Neutrophil (primary cell): ENCODE measurements at regions not wholly inside any gene's neighbourhood (a gene's known extent, or its start where the extent isn't known, plus 50 kb on each side); places are given as distances from the start of the nearest gene placed in this dataset.

Experiments used
- H3K27ac ChIP-seq: fragments of 200-600 bp; sonication (generic); 2 replicates; pipeline ENCODE4 v1.5.1; 2016; ENCODE audit warnings: mild to moderate bottlenecking, moderate library complexity
- H3K27me3 ChIP-seq: fragments of 200-600 bp; sonication (generic); 2 replicates; pipeline ENCODE4 v1.6.0; 2016; ENCODE audit warnings: mild to moderate bottlenecking
- H3K36me3 ChIP-seq: fragments of 200-600 bp; sonication (generic); 2 replicates; pipeline ENCODE4 v1.5.1; 2017
- H3K4me1 ChIP-seq, 2 experiments: fragments of 200-600 bp in 1 of 2; sonication (generic) in 1 of 2; 1 replicate in 1 of 2; 2 replicates in 1 of 2; pipeline versions ENCODE4 v1.5.1 to v1.6.1; 2013 to 2016; ENCODE audit warnings: low read depth in 1 of 2, low read length in 1 of 2, mild to moderate bottlenecking in 1 of 2, moderate library complexity in 1 of 2; ENCODE audit not compliant: control insufficient read depth in 1 of 2, insufficient read depth in 1 of 2
- H3K4me3 ChIP-seq, 2 experiments: fragments of 200-600 bp in 1 of 2; sonication (generic) in 1 of 2; 1 replicate in 1 of 2; 2 replicates in 1 of 2; pipeline ENCODE4 v1.5.1; 2013 to 2016; ENCODE audit warnings: low read depth in 1 of 2, low read length in 1 of 2, mild to moderate bottlenecking in 1 of 2, moderate library complexity in 1 of 2
- H3K9me3 ChIP-seq: fragments of 200-600 bp; sonication (generic); 2 replicates; pipeline ENCODE4 v1.5.1; 2016
- TF ChIP-seq, protein P1 (sequence below): fragments of 200-600 bp; sonication (generic); IDR thresholded peaks from 2 replicates; pipeline ENCODE4 v1.5.1; 2016; ENCODE audit warnings: antibody characterized with exemption

DNA sequence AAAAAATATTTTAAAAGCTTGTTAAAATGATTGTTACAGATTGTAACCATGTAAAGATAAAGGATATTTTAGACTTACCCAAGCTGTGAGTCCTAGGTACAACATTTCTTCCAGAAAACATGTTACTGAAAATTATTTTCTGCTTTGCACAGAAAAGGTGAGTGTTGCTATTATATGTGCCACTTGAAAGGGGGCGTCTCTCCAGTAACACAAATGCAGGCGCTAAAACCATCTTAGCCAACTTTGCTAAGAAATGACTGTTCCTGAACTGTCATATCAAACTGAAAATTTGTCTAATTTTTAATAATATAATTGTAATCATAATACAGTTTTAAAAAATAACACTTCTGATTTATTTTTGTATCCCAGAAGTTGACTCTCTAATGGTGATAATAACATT lies 75.6 kb upstream of the KRAS start:
- TF ChIP-seq, protein P1, sequence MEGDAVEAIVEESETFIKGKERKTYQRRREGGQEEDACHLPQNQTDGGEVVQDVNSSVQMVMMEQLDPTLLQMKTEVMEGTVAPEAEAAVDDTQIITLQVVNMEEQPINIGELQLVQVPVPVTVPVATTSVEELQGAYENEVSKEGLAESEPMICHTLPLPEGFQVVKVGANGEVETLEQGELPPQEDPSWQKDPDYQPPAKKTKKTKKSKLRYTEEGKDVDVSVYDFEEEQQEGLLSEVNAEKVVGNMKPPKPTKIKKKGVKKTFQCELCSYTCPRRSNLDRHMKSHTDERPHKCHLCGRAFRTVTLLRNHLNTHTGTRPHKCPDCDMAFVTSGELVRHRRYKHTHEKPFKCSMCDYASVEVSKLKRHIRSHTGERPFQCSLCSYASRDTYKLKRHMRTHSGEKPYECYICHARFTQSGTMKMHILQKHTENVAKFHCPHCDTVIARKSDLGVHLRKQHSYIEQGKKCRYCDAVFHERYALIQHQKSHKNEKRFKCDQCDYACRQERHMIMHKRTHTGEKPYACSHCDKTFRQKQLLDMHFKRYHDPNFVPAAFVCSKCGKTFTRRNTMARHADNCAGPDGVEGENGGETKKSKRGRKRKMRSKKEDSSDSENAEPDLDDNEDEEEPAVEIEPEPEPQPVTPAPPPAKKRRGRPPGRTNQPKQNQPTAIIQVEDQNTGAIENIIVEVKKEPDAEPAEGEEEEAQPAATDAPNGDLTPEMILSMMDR, result no peak
- H3K4me3 ChIP-seq, result no peak overlapping the region
- H3K9me3 ChIP-seq, result no peaks in the 10 kb centered on the region
- H3K36me3 ChIP-seq, result no peaks in the 10 kb centered on the region
- H3K27me3 ChIP-seq, result no peaks in the 10 kb centered on the region
- H3K27ac ChIP-seq, result no peak overlapping the region
- H3K4me1 ChIP-seq, result no peaks in the 10 kb centered on the region

DNA sequence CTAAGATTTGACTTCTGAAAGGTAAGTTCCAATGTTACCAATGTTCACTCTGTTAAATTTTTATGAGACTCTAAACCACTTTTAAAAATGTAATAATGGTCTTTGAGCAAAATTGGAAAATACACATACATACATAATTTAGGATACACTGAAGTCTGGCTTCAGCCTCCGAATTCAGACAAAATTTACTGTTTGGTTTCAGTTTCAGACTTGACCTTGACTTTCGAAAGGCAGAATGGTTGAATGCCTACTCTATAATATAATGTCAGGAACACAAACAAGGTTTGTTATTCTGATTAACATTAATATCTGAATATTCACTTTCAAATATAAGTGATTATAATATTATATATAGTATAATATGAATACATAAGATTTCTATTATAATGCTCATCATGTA lies 74.1 kb upstream of the KRAS start:
- Histone ChIP-seq H3K9me3 (no peaks in the 10 kb centered on the region), H3K27ac (no peak overlapping the region)
- TF ChIP-seq, protein P1, result no peak

DNA sequence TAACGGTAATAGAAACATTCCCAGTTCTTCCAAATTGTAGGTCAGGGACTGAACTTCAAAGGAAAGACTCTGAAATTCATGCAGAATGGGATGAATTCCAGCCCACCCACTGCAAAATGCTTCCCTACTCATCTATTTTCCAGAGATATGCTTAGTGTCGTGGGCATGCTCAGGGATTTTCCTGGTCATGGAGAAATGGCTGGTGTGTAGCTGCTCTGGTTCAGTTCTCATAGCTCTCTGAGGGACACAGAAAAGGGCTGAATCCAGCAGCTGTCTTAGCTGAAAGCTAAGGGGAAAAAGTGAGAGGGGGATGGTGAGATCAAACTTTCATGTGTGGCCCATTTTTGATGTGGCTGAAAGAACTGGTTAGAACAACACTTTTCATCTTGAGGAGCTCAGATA lies 72.9 kb upstream of the KRAS start:
- no peak overlapping the region for H3K27ac ChIP-seq
- no peaks in the 10 kb centered on the region for H3K36me3 ChIP-seq
- no peak overlapping the region for H3K4me3 ChIP-seq
- no peaks in the 10 kb centered on the region for H3K27me3 ChIP-seq
- H3K9me3 ChIP-seq, result no peaks in the 10 kb centered on the region
- TF ChIP-seq, protein P1, result no peak
- H3K4me1 ChIP-seq, result no peaks in the 10 kb centered on the region

More for the DNA sequence above, 74.1 kb upstream of the KRAS start:
- H3K27me3 ChIP-seq, result no peaks in the 10 kb centered on the region
- no peaks in the 10 kb centered on the region for H3K36me3 ChIP-seq
- no peak overlapping the region for H3K4me3 ChIP-seq
- no peaks in the 10 kb centered on the region for H3K4me1 ChIP-seq

DNA sequence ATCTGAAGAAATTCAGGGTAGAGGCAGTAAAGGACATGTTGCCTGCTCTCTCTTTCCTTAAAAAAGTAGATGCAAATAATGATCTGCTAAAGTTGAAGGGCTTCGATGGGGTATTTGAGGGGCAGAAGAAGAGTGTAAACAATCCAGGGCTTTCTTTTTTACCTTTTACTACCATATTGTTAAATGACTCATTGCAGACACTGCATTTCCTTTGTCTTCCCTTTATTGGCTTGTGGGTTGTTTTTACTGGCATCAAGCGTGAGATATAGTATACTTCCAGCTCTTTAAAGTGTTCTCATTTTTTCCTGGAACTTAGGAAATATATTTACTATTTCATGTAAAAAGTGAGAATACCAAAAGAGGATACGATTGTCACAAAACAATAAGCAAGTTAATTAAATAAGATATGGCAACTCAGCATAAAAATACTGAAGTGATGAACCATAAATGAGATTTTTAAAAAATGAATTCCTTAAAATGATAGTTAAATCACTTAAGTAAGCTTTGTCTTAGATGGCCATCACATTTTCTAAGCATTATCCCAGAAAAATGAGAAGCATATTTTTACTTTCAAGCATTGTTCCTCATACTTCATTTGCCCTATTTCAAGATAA lies 72.3 kb upstream of the KRAS start:
- H3K4me1 ChIP-seq, result no peaks in the 10 kb centered on the region
- TF ChIP-seq, protein P1, result no peak
- H3K36me3 ChIP-seq, result no peaks in the 10 kb centered on the region
- H3K4me3 ChIP-seq, result no peak overlapping the region
- H3K27ac ChIP-seq, result no peak overlapping the region
- no peaks in the 10 kb centered on the region for H3K9me3 ChIP-seq
- no peaks in the 10 kb centered on the region for H3K27me3 ChIP-seq

DNA sequence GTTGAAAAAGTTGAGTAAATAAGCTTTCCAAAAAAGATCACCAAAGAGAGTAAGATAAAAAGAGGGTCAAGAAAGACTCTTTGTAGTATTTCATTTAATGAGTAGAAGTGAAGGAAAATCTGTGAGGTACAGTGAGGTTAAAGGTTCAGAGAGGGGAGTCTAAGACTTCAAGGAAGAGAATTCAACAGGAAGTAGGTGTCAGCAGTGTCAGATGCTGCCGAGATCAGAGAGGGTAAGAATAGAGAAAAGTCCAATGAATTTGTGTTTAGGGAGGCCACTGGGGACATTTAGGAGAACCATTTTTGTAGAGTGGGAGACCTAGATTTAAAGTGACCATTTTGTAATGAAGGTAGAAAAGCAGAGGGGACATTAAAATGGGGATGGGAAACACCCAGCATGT lies 71.6 kb upstream of the KRAS start:
- TF ChIP-seq, protein P1, result no peak
- H3K4me3 ChIP-seq, result no peak overlapping the region
- H3K4me1 ChIP-seq, result no peaks in the 10 kb centered on the region
- H3K36me3 ChIP-seq, result no peaks in the 10 kb centered on the region
- no peaks in the 10 kb centered on the region for H3K9me3 ChIP-seq
- no peaks in the 10 kb centered on the region for H3K27me3 ChIP-seq
- H3K27ac ChIP-seq, result no peak overlapping the region

DNA sequence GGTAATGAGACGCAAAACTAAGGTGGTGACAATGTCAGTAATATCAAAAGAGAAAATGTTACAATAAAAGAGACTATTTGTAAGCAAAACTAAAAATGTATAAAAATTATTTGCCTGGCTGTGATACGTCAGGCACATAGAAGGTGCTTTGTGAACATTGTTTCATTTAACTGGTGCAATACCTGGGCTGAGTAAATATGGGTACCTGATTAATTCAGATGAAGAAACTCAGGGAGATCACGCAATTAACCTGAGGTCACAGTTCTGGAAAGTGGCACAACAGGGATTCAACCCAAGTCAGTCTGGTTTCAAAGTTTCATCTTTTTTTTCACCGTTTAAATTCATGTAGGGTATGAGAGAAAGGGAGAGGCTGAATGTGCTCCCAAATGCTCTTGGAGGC lies 71.0 kb upstream of the KRAS start:
- Histone ChIP-seq H3K27ac (no peak overlapping the region), H3K9me3 (no peaks in the 10 kb centered on the region), H3K36me3 (no peaks in the 10 kb centered on the region), H3K4me1 (no peaks in the 10 kb centered on the region), H3K27me3 (no peaks in the 10 kb centered on the region), H3K4me3 (no peak overlapping the region)
- TF ChIP-seq, protein P1, result no peak
